Panc1 (cell line): ENCODE measurements at regions not wholly inside any gene's neighbourhood (a gene's known extent, or its start where the extent isn't known, plus 50 kb on each side); places are given as distances from the start of the nearest gene placed in this dataset.

Experiments
- ATAC-seq: fragments of 200-7000 bp; cut with Tn5 transposase; 2 replicates; pipeline ENCODE4 v1.9.1; 2020; ENCODE audit warnings: mild to moderate bottlenecking, moderate library complexity
- BruUV-seq: library from RNA; stranded (reverse); fragments of 400-500 nt; replicated peaks from 2 replicates; lab custom pipeline; 2021; lab: Mats Ljungman, UMichigan
- CTCF ChIA-PET: fragments of 300-600 bp; sonication (Branson Sonifier 250); formaldehyde crosslinking; loops from one replicate; lab custom pipeline; 2022; ENCODE audit warnings: antibody characterized with exemption; lab: Charles Lee
- POLR2A ChIA-PET: fragments of 300-600 bp; sonication (Branson Sonifier 250); formaldehyde crosslinking; loops from one replicate; lab custom pipeline; 2022; ENCODE audit warnings: antibody characterized with exemption; lab: Charles Lee
- DNase-seq: peaks from one replicate; pipeline ENCODE4 v3.0.0-alpha.2; 2010; ENCODE audit warnings: low read depth, low spot score
- H3K27ac ChIP-seq: 2 replicates; pipeline ENCODE4 v1.5.1; 2011; ENCODE audit warnings: mild to moderate bottlenecking, low read length, inconsistent platforms
- H3K27me3 ChIP-seq: fragments of 200-500 bp; sonication (Bioruptor generic); 2 replicates; pipeline ENCODE4 v1.6.0; 2014; ENCODE audit warnings: low read length, inconsistent platforms; ENCODE audit not compliant: control insufficient read depth, insufficient read depth
- H3K36me3 ChIP-seq: fragments of 200-500 bp; sonication (Bioruptor generic); 2 replicates; pipeline ENCODE4 v1.5.1; 2014; ENCODE audit warnings: inconsistent platforms, mild to moderate bottlenecking, low read length, moderate library complexity; ENCODE audit not compliant: control insufficient read depth, insufficient read depth
- H3K4me1 ChIP-seq: 2 replicates; pipeline ENCODE4 v1.5.1; 2011; ENCODE audit warnings: inconsistent platforms, mild to moderate bottlenecking, low read length, moderate library complexity; ENCODE audit not compliant: control insufficient read depth, insufficient read depth
- H3K4me3 ChIP-seq, 2 experiments: 2 replicates each; pipeline ENCODE4 v1.5.1; 2011 to 2012; ENCODE audit warnings: low read depth in 2 of 2, low read length in 2 of 2, mild to moderate bottlenecking in 2 of 2, inconsistent platforms in 1 of 2, moderate library complexity in 1 of 2
- H3K9me3 ChIP-seq: fragments of 200-500 bp; sonication (Bioruptor generic); 2 replicates; pipeline ENCODE4 v1.5.1; 2014; ENCODE audit warnings: low read depth, mild to moderate bottlenecking, inconsistent platforms, low read length, moderate library complexity; ENCODE audit not compliant: control insufficient read depth, insufficient read depth
- CTCF ChIP-seq: fragments of 450-650 bp; IDR thresholded peaks from 2 replicates; pipeline ENCODE4 v1.5.1; 2017; ENCODE audit warnings: mild to moderate bottlenecking
- POLR2AphosphoS5 ChIP-seq: IDR thresholded peaks from 2 replicates; pipeline ENCODE4 v1.6.1; 2012; ENCODE audit warnings: mild to moderate bottlenecking, low read depth, low read length, moderate library complexity
- REST ChIP-seq, 2 experiments: IDR thresholded peaks; 2 replicates each; pipeline ENCODE4 v1.6.1; 2011 to 2012; ENCODE audit warnings: low read depth in 2 of 2, control low read depth in 1 of 2, low read length in 1 of 2, mild to moderate bottlenecking in 1 of 2, moderate library complexity in 1 of 2; ENCODE audit not compliant: insufficient read depth in 1 of 2
- SIN3A ChIP-seq: IDR thresholded peaks from 2 replicates; pipeline ENCODE4 v1.6.1; 2012; ENCODE audit warnings: low read depth, mild to moderate bottlenecking, low read length, moderate library complexity, borderline replicate concordance; ENCODE audit not compliant: insufficient read depth
- TCF7L2 ChIP-seq: IDR thresholded peaks from 2 replicates; pipeline ENCODE4 v1.6.1; 2011; ENCODE audit warnings: mild to moderate bottlenecking, low read depth, low read length, inconsistent platforms
- in situ Hi-C: cut with HindIII; loops from 2 replicates; pipeline ENCODE4 v1.10.0; 2016; ENCODE audit warnings: low sequenced_read_pairs, low pct_unique_long_range_greater_than_20kb
- intact Hi-C: fragments of 100-400 bp; cut with micrococcal nuclease; formaldehyde crosslinking; loops from one replicate; pipeline ENCODE4 v1.10.0; 2022; ENCODE audit not compliant: unreplicated experiment

GRCh38 chr3:25962255-25962654 lies 172.4 kb downstream of the OXSM start:
- TF ChIP-seq CTCF, result peak; percentile 23; the same call in 1 of the 2 replicates
- no peak for TF ChIP-seq TCF7L2
- no peak for TF ChIP-seq POLR2AphosphoS5
- TF ChIP-seq SIN3A, result no peak
- TF ChIP-seq REST (IDR thresholded peaks at IDR 0.05; ENCODE audit: insufficient read depth in 1 of 2, low read depth in 2 of 2, low read length in 1 of 2), result no peak
- Histone ChIP-seq H3K9me3 (no peaks in the 10 kb centered on the region), H3K36me3 (no peaks in the 10 kb centered on the region), H3K4me1 (no peaks in the 10 kb centered on the region), H3K27me3 (no peaks in the 10 kb centered on the region), H3K27ac (no peak overlapping the region), H3K4me3 (no peak overlapping the region)
- no TSS peak for BruUV-seq
- ChIA-PET CTCF (no interaction called here), POLR2A (no interaction called here)
- intact Hi-C loops (no loop called here), in situ Hi-C loops (no loop called here)
- ATAC-seq (no peak), DNase-seq (no peak)

GRCh38 chr3:25964141-25964540 lies 174.3 kb downstream of the OXSM start:
- intact Hi-C loops, result no loop called here
- TF ChIP-seq REST (IDR thresholded peaks at IDR 0.05; ENCODE audit: insufficient read depth in 1 of 2, low read depth in 2 of 2, low read length in 1 of 2) (no peak), SIN3A (no peak), POLR2AphosphoS5 (no peak), TCF7L2 (no peak), CTCF (no peak)
- no peaks in the 10 kb centered on the region for H3K4me1 ChIP-seq
- BruUV-seq, result no TSS peak
- H3K36me3 ChIP-seq, result no peaks in the 10 kb centered on the region
- no peak overlapping the region for H3K27ac ChIP-seq
- H3K9me3 ChIP-seq, result no peaks in the 10 kb centered on the region
- in situ Hi-C loops, result no loop called here
- ChIA-PET CTCF (no interaction called here), POLR2A (no interaction called here)
- ATAC-seq (no peak), DNase-seq (no peak)
- no peak overlapping the region for H3K4me3 ChIP-seq
- no peaks in the 10 kb centered on the region for H3K27me3 ChIP-seq
